ENCODE measurements at regions not wholly inside any gene's neighbourhood (a gene's known extent, or its start where the extent isn't known, plus 50 kb on each side); places are given as distances from the start of the nearest gene placed in this dataset.

- no peak for DNase-seq
- Histone ChIP-seq H3K4me1 (no peaks in the 10 kb centered on the region), H3K27me3 (no peaks in the 10 kb centered on the region), H3K27ac (no peak overlapping the region), H3K4me3 (no peak overlapping the region), H3K9me3 (no peaks in the 10 kb centered on the region), H3K36me3 (ENCODE audit: low read depth, missing control alignments) (no peaks in the 10 kb centered on the region)
- WGBS, 2 donors: 90 to 96% methylated on average over 1 of the region's 1 CpG
- intact Hi-C loops (cut with DNase I; ENCODE audit: low total_unique reads): no loop called here
- TF ChIP-seq CTCF (IDR thresholded peaks at IDR 0.05) (no peak), POLR2A (IDR thresholded peaks at IDR 0.05) (no peak)
These were observed 214.2 kb downstream of the RPS24 start for GRCh38 chr10:78247821-78248220.

GRCh38 chr10:78248651-78249464, 215.2 kb downstream of the RPS24 start:
- TF ChIP-seq CTCF (IDR thresholded peaks at IDR 0.05) (no peak), POLR2A (IDR thresholded peaks at IDR 0.05) (no peak)
- DNase-seq: peak; percentile 44
- Histone ChIP-seq H3K9me3 (no peaks in the 10 kb centered on the region), H3K4me1 (no peaks in the 10 kb centered on the region), H3K27ac (no peak overlapping the region), H3K4me3 (no peak overlapping the region), H3K36me3 (ENCODE audit: low read depth, missing control alignments) (no peaks in the 10 kb centered on the region), H3K27me3 (no peaks in the 10 kb centered on the region)
- WGBS, 2 donors: 52 to 64% methylated on average over 22 of the region's 22 CpGs
- intact Hi-C loops (cut with DNase I; ENCODE audit: low total_unique reads): no loop called here

GRCh38 chr10:78249690-78250089, 216.0 kb downstream of the RPS24 start:
- intact Hi-C loops (cut with DNase I; ENCODE audit: low total_unique reads): no loop called here
- no peak overlapping the region for H3K4me3 ChIP-seq
- H3K4me1 ChIP-seq: no peaks in the 10 kb centered on the region
- DNase-seq: no peak
- 95 to 97% methylated on average over 3 of the region's 3 CpGs for whole genome bisulfite sequencing, 2 donors
- no peaks in the 10 kb centered on the region for H3K9me3 ChIP-seq
- no peak for TF ChIP-seq CTCF (IDR thresholded peaks at IDR 0.05)
- TF ChIP-seq POLR2A (IDR thresholded peaks at IDR 0.05): no peak
- H3K27me3 ChIP-seq: no peaks in the 10 kb centered on the region
- H3K36me3 ChIP-seq (ENCODE audit: low read depth, missing control alignments): no peaks in the 10 kb centered on the region
- no peak overlapping the region for H3K27ac ChIP-seq

GRCh38 chr10:78250313-78251015, 216.8 kb downstream of the RPS24 start:
- H3K27ac ChIP-seq: no peak overlapping the region
- intact Hi-C loops (cut with DNase I; ENCODE audit: low total_unique reads): no loop called here
- H3K27me3 ChIP-seq: no peaks in the 10 kb centered on the region
- H3K4me3 ChIP-seq: no peak overlapping the region
- TF ChIP-seq CTCF (IDR thresholded peaks at IDR 0.05) (no peak), POLR2A (IDR thresholded peaks at IDR 0.05) (no peak)
- 88 to 90% methylated on average over 8 of the region's 8 CpGs for WGBS, 2 donors
- no peaks in the 10 kb centered on the region for H3K4me1 ChIP-seq
- H3K36me3 ChIP-seq (ENCODE audit: low read depth, missing control alignments): no peaks in the 10 kb centered on the region
- DNase-seq: no peak
- H3K9me3 ChIP-seq: no peaks in the 10 kb centered on the region

Data from testis (tissue), 2 donors.